ENCODE measurements at regions not wholly inside any gene's neighbourhood (a gene's known extent, or its start where the extent isn't known, plus 50 kb on each side); places are given as distances from the start of the nearest gene placed in this dataset.
"Not testable (repeated sequence)": the region's sequence is repeated elsewhere in the genome, so short reads cannot be mapped to it uniquely, and the experiment has no call there.

- ATAC-seq (ENCODE audit: poor library complexity): no peak
- intact Hi-C loops (cut with DNase I): no loop called here
- no peak for DNase-seq
These were observed 52.5 kb upstream of the FBXO28 start for GRCh38 chr1:224061436-224061835.

- DNase-seq: no peak
- intact Hi-C loops (cut with DNase I): no loop called here
- no peak for ATAC-seq (ENCODE audit: poor library complexity)
These were observed 53.9 kb upstream of the FBXO28 start for GRCh38 chr1:224059897-224060427.

GRCh38 chr1:224058303-224058702, 55.6 kb upstream of the FBXO28 start:
- DNase-seq (no peak), ATAC-seq (ENCODE audit: poor library complexity) (no peak)
- intact Hi-C loops (cut with DNase I): no loop called here

- ATAC-seq (ENCODE audit: poor library complexity) (no peak), DNase-seq (no peak)
- intact Hi-C loops (cut with DNase I): no loop called here
These were observed 56.3 kb upstream of the FBXO28 start for GRCh38 chr1:224057461-224058199.

GRCh38 chr1:224054611-224055010, 59.3 kb upstream of the FBXO28 start:
- intact Hi-C loops (cut with DNase I): no loop called here
- no peak for DNase-seq
- no peak for ATAC-seq (ENCODE audit: poor library complexity)

- DNase-seq: no peak
- no peak for ATAC-seq (ENCODE audit: poor library complexity)
- intact Hi-C loops (cut with DNase I): no loop called here
These were observed 59.9 kb upstream of the FBXO28 start for GRCh38 chr1:224054012-224054411.

- intact Hi-C loops (cut with DNase I): no loop called here
- ATAC-seq (ENCODE audit: poor library complexity) (no peak), DNase-seq (no peak)
These were observed 60.5 kb upstream of the FBXO28 start for GRCh38 chr1:224053456-224053855.

GRCh38 chr1:224052772-224053171, 61.1 kb upstream of the FBXO28 start:
- intact Hi-C loops (cut with DNase I): no loop called here
- DNase-seq: no peak
- no peak for ATAC-seq (ENCODE audit: poor library complexity)

GRCh38 chr1:224051782-224052181, 62.1 kb upstream of the FBXO28 start:
- intact Hi-C loops (cut with DNase I): not testable (repeated sequence)

GRCh38 chr1:224051086-224051406, 62.9 kb upstream of the FBXO28 start:
- intact Hi-C loops (cut with DNase I): no loop called here
- DNase-seq (no peak), ATAC-seq (ENCODE audit: poor library complexity) (no peak)

More at GRCh38 chr1:224051782-224052181, 62.1 kb upstream of the FBXO28 start:
- DNase-seq; ATAC-seq (ENCODE audit: poor library complexity): not testable (repeated sequence)

- intact Hi-C loops (cut with DNase I): no loop called here
- DNase-seq (no peak), ATAC-seq (ENCODE audit: poor library complexity) (no peak)
These were observed 66.4 kb upstream of the FBXO28 start for GRCh38 chr1:224047538-224047937.

- DNase-seq (no peak), ATAC-seq (ENCODE audit: poor library complexity) (no peak)
- intact Hi-C loops (cut with DNase I): no loop called here
These were observed 68.4 kb upstream of the FBXO28 start for GRCh38 chr1:224045556-224045955.

GRCh38 chr1:224044420-224044819, 69.5 kb upstream of the FBXO28 start:
- intact Hi-C loops (cut with DNase I): no loop called here
- ATAC-seq (ENCODE audit: poor library complexity) (no peak), DNase-seq (no peak)

GRCh38 chr1:224042557-224043118, 71.3 kb upstream of the FBXO28 start:
- ATAC-seq (ENCODE audit: poor library complexity) (no peak), DNase-seq (no peak)
- intact Hi-C loops (cut with DNase I): no loop called here

GRCh38 chr1:224041032-224041431, 72.9 kb upstream of the FBXO28 start:
- no peak for ATAC-seq (ENCODE audit: poor library complexity)
- DNase-seq: no peak
- intact Hi-C loops (cut with DNase I): no loop called here

- DNase-seq; ATAC-seq (ENCODE audit: poor library complexity); intact Hi-C loops (cut with DNase I): not testable (repeated sequence)
These were observed 73.5 kb upstream of the FBXO28 start for GRCh38 chr1:224040423-224040822.

GRCh38 chr1:224040006-224040405, 73.9 kb upstream of the FBXO28 start:
- DNase-seq; intact Hi-C loops (cut with DNase I); ATAC-seq (ENCODE audit: poor library complexity): not testable (repeated sequence)

GRCh38 chr1:224038832-224039231, 75.1 kb upstream of the FBXO28 start:
- ATAC-seq (ENCODE audit: poor library complexity); intact Hi-C loops (cut with DNase I); DNase-seq: not testable (repeated sequence)

- intact Hi-C loops (cut with DNase I); ATAC-seq (ENCODE audit: poor library complexity); DNase-seq: not testable (repeated sequence)
These were observed 76.5 kb upstream of the FBXO28 start for GRCh38 chr1:224037362-224037761.

GRCh38 chr1:224032608-224033276, 81.2 kb upstream of the FBXO28 start:
- ATAC-seq (ENCODE audit: poor library complexity); intact Hi-C loops (cut with DNase I); DNase-seq: not testable (repeated sequence)

Measured in Right ventricle myocardium superior (tissue), 1 donor.